Stimulated activated CD8-positive, alpha-beta memory T cell treated with anti-CD3 and anti-CD28 coated beads, Interleukin-4, amount 100 ng/mL, for 48 hours (primary cell): ENCODE measurements at regions not wholly inside any gene's neighbourhood (a gene's known extent, or its start where the extent isn't known, plus 50 kb on each side); places are given as distances from the start of the nearest gene placed in this dataset.
"Not testable (repeated sequence)": the region's sequence is repeated elsewhere in the genome, so short reads cannot be mapped to it uniquely, and the experiment has no call there.

Experiments
- DNase-seq: peaks from one replicate; pipeline ENCODE4 v3.0.0-alpha.2; 2020

GRCh38 chr20:12699374-12700228, 309.2 kb upstream of the SPTLC3 start:
- no peak for DNase-seq

- no peak for DNase-seq
Measured at GRCh38 chr20:12700701-12701100, 308.1 kb upstream of the SPTLC3 start.

- DNase-seq: no peak
Measured at GRCh38 chr20:12702312-12702711, 306.5 kb upstream of the SPTLC3 start.

- no peak for DNase-seq
Measured at GRCh38 chr20:12715371-12715770, 293.4 kb upstream of the SPTLC3 start.

- no peak for DNase-seq
Measured at GRCh38 chr20:12715991-12716680, 292.6 kb upstream of the SPTLC3 start.

- DNase-seq: no peak
Measured at GRCh38 chr20:12717061-12717460, 291.7 kb upstream of the SPTLC3 start.

GRCh38 chr20:12718619-12719018, 290.2 kb upstream of the SPTLC3 start:
- DNase-seq: no peak

- DNase-seq: no peak
Measured at GRCh38 chr20:12721636-12722035, 287.1 kb upstream of the SPTLC3 start.

GRCh38 chr20:12722091-12722490, 286.7 kb upstream of the SPTLC3 start:
- DNase-seq: no peak

- DNase-seq: no peak
Measured at GRCh38 chr20:12723811-12724210, 285.0 kb upstream of the SPTLC3 start.

GRCh38 chr20:12728782-12729181, 280.0 kb upstream of the SPTLC3 start:
- no peak for DNase-seq

- DNase-seq: no peak
Measured at GRCh38 chr20:12729326-12729725, 279.4 kb upstream of the SPTLC3 start.

- DNase-seq: no peak
Measured at GRCh38 chr20:12733811-12734210, 275.0 kb upstream of the SPTLC3 start.

- no peak for DNase-seq
Measured at GRCh38 chr20:12737497-12737896, 271.3 kb upstream of the SPTLC3 start.

- DNase-seq: no peak
Measured at GRCh38 chr20:12737900-12738299, 270.9 kb upstream of the SPTLC3 start.

GRCh38 chr20:12740647-12741046, 268.1 kb upstream of the SPTLC3 start:
- no peak for DNase-seq

- no peak for DNase-seq
Measured at GRCh38 chr20:12744037-12744436, 264.7 kb upstream of the SPTLC3 start.

GRCh38 chr20:12748359-12748994, 260.3 kb upstream of the SPTLC3 start:
- no peak for DNase-seq

GRCh38 chr20:12750221-12750620, 258.6 kb upstream of the SPTLC3 start:
- no peak for DNase-seq

- DNase-seq: not testable (repeated sequence)
Measured at GRCh38 chr20:12752900-12753693, 255.7 kb upstream of the SPTLC3 start.

GRCh38 chr20:12753742-12754141, 255.0 kb upstream of the SPTLC3 start:
- DNase-seq: not testable (repeated sequence)

GRCh38 chr20:12759493-12759892, 249.3 kb upstream of the SPTLC3 start:
- not testable (repeated sequence) for DNase-seq

- DNase-seq: no peak
Measured at GRCh38 chr20:12762725-12763124, 246.0 kb upstream of the SPTLC3 start.
